ENCODE measurements at regions not wholly inside any gene's neighbourhood (a gene's known extent, or its start where the extent isn't known, plus 50 kb on each side); places are given as distances from the start of the nearest gene placed in this dataset.
"Not testable (repeated sequence)": the region's sequence is repeated elsewhere in the genome, so short reads cannot be mapped to it uniquely, and the experiment has no call there.

GRCh38 chr4:83981156-83981555, 445.2 kb downstream of the GPAT3 start:
- DNase-seq = no peak

GRCh38 chr4:83979773-83980172, 443.9 kb downstream of the GPAT3 start:
- no peak for DNase-seq

GRCh38 chr4:83974111-83974780, 438.3 kb downstream of the GPAT3 start:
- DNase-seq = no peak

- no peak for DNase-seq
Measured at GRCh38 chr4:83964996-83965541, 429.2 kb downstream of the GPAT3 start.

- no peak for DNase-seq
Measured at GRCh38 chr4:83962492-83962891, 426.6 kb downstream of the GPAT3 start.

GRCh38 chr4:83961575-83961974, 425.7 kb downstream of the GPAT3 start:
- no peak for DNase-seq

GRCh38 chr4:83959160-83959559, 423.3 kb downstream of the GPAT3 start:
- no peak for DNase-seq

GRCh38 chr4:83947830-83948193, 411.9 kb downstream of the GPAT3 start:
- DNase-seq = no peak

- no peak for DNase-seq
Measured at GRCh38 chr4:83947125-83947829, 411.4 kb downstream of the GPAT3 start.

- DNase-seq = not testable (repeated sequence)
Measured at GRCh38 chr4:83943691-83944090, 407.8 kb downstream of the GPAT3 start.

GRCh38 chr4:83932750-83933391, 397.0 kb downstream of the GPAT3 start:
- no peak for DNase-seq

- no peak for DNase-seq
Measured at GRCh38 chr4:83931659-83932438, 395.9 kb downstream of the GPAT3 start.

- no peak for DNase-seq
Measured at GRCh38 chr4:83929550-83929949, 393.6 kb downstream of the GPAT3 start.

- DNase-seq = no peak
Measured at GRCh38 chr4:83926950-83927349, 391.0 kb downstream of the GPAT3 start.

GRCh38 chr4:83923341-83923740, 387.4 kb downstream of the GPAT3 start:
- DNase-seq = no peak

- DNase-seq = no peak
Measured at GRCh38 chr4:83922402-83922801, 386.5 kb downstream of the GPAT3 start.

- no peak for DNase-seq
Measured at GRCh38 chr4:83921124-83921523, 385.2 kb downstream of the GPAT3 start.

GRCh38 chr4:83920375-83920774, 384.5 kb downstream of the GPAT3 start:
- DNase-seq = no peak

- DNase-seq = no peak
Measured at GRCh38 chr4:83917572-83917971, 381.7 kb downstream of the GPAT3 start.

- DNase-seq = no peak
Measured at GRCh38 chr4:83910693-83911092, 374.8 kb downstream of the GPAT3 start.

- no peak for DNase-seq
Measured at GRCh38 chr4:83906561-83906960, 370.7 kb downstream of the GPAT3 start.

GRCh38 chr4:83905952-83906351, 370.0 kb downstream of the GPAT3 start:
- no peak for DNase-seq

- not testable (repeated sequence) for DNase-seq
Measured at GRCh38 chr4:83903740-83904139, 367.8 kb downstream of the GPAT3 start.

Measured in inflammatory macrophage treated with lipopolysaccharide for 4 hours (primary cell).